Trophoblast cell (in vitro differentiated cells and primary cell): ENCODE measurements at regions not wholly inside any gene's neighbourhood (a gene's known extent, or its start where the extent isn't known, plus 50 kb on each side); places are given as distances from the start of the nearest gene placed in this dataset.
"Not testable (repeated sequence)": the region's sequence is repeated elsewhere in the genome, so short reads cannot be mapped to it uniquely, and the experiment has no call there.

ENCODE experiments used
- DNase-seq, 2 donors: peaks; one replicate each; pipeline ENCODE4 v3.0.0-alpha.2; 2016
- H2AFZ ChIP-seq: 2 replicates; pipeline ENCODE4 v1.6.1; 2013; ENCODE audit warnings: low read length, moderate library complexity, mild to moderate bottlenecking; ENCODE audit not compliant: insufficient read depth, poor library complexity
- H2AK5ac ChIP-seq: 2 replicates; pipeline ENCODE4 v1.6.1; 2013; ENCODE audit warnings: mild to moderate bottlenecking, low read length
- H2BK120ac ChIP-seq: 2 replicates; pipeline ENCODE4 v1.6.1; 2013; ENCODE audit warnings: low read length, mild to moderate bottlenecking, moderate library complexity; ENCODE audit not compliant: insufficient read depth, poor library complexity
- H2BK12ac ChIP-seq: 2 replicates; pipeline ENCODE4 v1.6.1; 2013; ENCODE audit warnings: mild to moderate bottlenecking, low read length, moderate library complexity
- H2BK5ac ChIP-seq: 2 replicates; pipeline ENCODE4 v1.6.1; 2013; ENCODE audit warnings: low read length, low read depth, moderate library complexity, mild to moderate bottlenecking; ENCODE audit not compliant: poor library complexity
- H3K14ac ChIP-seq: 2 replicates; pipeline ENCODE4 v1.6.1; 2013; ENCODE audit warnings: mild to moderate bottlenecking, low read length
- H3K18ac ChIP-seq: 2 replicates; pipeline ENCODE4 v1.6.1; 2013; ENCODE audit warnings: mild to moderate bottlenecking, low read length
- H3K23ac ChIP-seq: 2 replicates; pipeline ENCODE4 v1.6.1; 2013; ENCODE audit warnings: low read length
- H3K27ac ChIP-seq: 2 replicates; pipeline ENCODE4 v1.5.1; 2013; ENCODE audit warnings: low read depth, mild to moderate bottlenecking, inconsistent platforms, low read length, moderate library complexity
- H3K27me3 ChIP-seq: 2 replicates; pipeline ENCODE4 v1.6.1; 2013; ENCODE audit warnings: inconsistent platforms, mild to moderate bottlenecking, low read length, moderate library complexity; ENCODE audit not compliant: insufficient read depth
- H3K36me3 ChIP-seq, 2 experiments: 1 replicate in 1 of 2; 2 replicates in 1 of 2; pipeline ENCODE4 v1.6.1; 2013; ENCODE audit warnings: low read length in 2 of 2, mild to moderate bottlenecking in 2 of 2, moderate library complexity in 1 of 2; ENCODE audit not compliant: insufficient read depth in 2 of 2, control insufficient read depth in 1 of 2
- H3K4ac ChIP-seq: 2 replicates; pipeline ENCODE4 v1.6.1; 2013; ENCODE audit warnings: low read depth, mild to moderate bottlenecking, low read length, moderate library complexity
- H3K4me1 ChIP-seq, 2 experiments: 1 replicate in 1 of 2; 2 replicates in 1 of 2; pipeline ENCODE4 v1.6.1; 2013; ENCODE audit warnings: low read length in 2 of 2, mild to moderate bottlenecking in 2 of 2, moderate library complexity in 1 of 2; ENCODE audit not compliant: insufficient read depth in 2 of 2, control insufficient read depth in 1 of 2
- H3K4me2 ChIP-seq: 2 replicates; pipeline ENCODE4 v1.6.1; 2013; ENCODE audit warnings: inconsistent platforms, mild to moderate bottlenecking, low read length, moderate library complexity
- H3K4me3 ChIP-seq: 2 replicates; pipeline ENCODE4 v1.5.1; 2013; ENCODE audit warnings: mild to moderate bottlenecking, low read depth, low read length, inconsistent platforms
- H3K79me1 ChIP-seq: one replicate; pipeline ENCODE4 v1.6.1; 2013; ENCODE audit warnings: low read length
- H3K79me2 ChIP-seq: 2 replicates; pipeline ENCODE4 v1.6.1; 2013; ENCODE audit warnings: low read length, mild to moderate bottlenecking; ENCODE audit not compliant: control insufficient read depth, insufficient read depth, poor library complexity
- H3K9ac ChIP-seq: 2 replicates; pipeline ENCODE4 v1.6.1; 2013; ENCODE audit warnings: mild to moderate bottlenecking, low read length
- H3K9me3 ChIP-seq: 2 replicates; pipeline ENCODE4 v1.6.1; 2013; ENCODE audit warnings: low read depth, mild to moderate bottlenecking, control low read depth, inconsistent platforms, low read length; ENCODE audit not compliant: insufficient read depth
- H4K12ac ChIP-seq: 2 replicates; pipeline ENCODE4 v1.6.1; 2013; ENCODE audit warnings: low read depth, mild to moderate bottlenecking, low read length, moderate library complexity
- H4K8ac ChIP-seq: 2 replicates; pipeline ENCODE4 v1.6.1; 2013; ENCODE audit warnings: low read depth, mild to moderate bottlenecking, low read length, moderate library complexity
- H4K91ac ChIP-seq: one replicate; pipeline ENCODE4 v1.6.1; 2013; ENCODE audit warnings: low read depth, mild to moderate bottlenecking, low read length, moderate library complexity
- WGBS: extraction: QIAGEN DNeasy Blood & Tissue Kit; methylation state at CpG from one replicate; pipeline ENCODE4 v1.1.7; 2013; ENCODE audit warnings: missing lambda C conversion rate; ENCODE audit not compliant: insufficient read length, insufficient coverage; ENCODE audit errors: extremely low coverage; 5-methylcytosine and 5-hydroxymethylcytosine counted together

DNA sequence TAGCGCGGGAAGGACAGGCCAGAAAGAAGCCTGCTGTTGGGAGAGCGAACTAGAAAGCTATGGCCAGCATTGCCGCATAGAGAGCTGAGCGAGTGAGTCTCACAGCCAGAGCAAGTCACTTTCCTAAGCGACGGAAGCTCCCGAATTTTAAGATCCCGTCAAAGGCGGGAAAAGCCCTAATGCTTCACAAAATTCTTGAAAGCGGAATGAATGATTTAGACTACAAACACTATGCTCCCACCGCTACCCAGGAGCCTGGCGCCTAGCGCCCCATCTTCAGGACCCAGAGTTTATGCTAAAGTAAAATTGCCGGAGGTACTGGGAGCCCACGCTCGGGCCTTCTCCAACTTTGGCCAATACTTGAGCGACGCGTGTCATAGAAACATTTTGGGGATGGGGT, 409.9 kb upstream of the ESRRG start:
- Histone ChIP-seq H3K27ac (no peak overlapping the region), H3K79me2 (no peaks in the 10 kb centered on the region), H3K4ac (no peak overlapping the region), H2BK120ac (no peak overlapping the region), H3K18ac (no peak overlapping the region), H3K27me3 (peaks cover 56% of the 10 kb centered on the region), H3K36me3 (no peaks in the 10 kb centered on the region), H3K14ac (no peak overlapping the region), H4K12ac (no peak overlapping the region), H2AFZ (no peak overlapping the region), H4K8ac (no peak overlapping the region), H3K4me3 (no peak overlapping the region), H3K23ac (no peak overlapping the region), H3K9me3 (peaks cover 13% of the 10 kb centered on the region), H4K91ac (no peak overlapping the region), H3K9ac (no peak overlapping the region), H2BK12ac (no peak overlapping the region), H3K79me1 (no peaks in the 10 kb centered on the region), H3K4me1 (peaks cover 12 to 22% of the 10 kb centered on the region in 2 experiments), H2AK5ac (no peak overlapping the region), H2BK5ac (no peak overlapping the region), H3K4me2 (no peak overlapping the region)
- no CpG with 5 or more reads among the region's 20 CpGs for WGBS
- DNase-seq, result no peak

DNA sequence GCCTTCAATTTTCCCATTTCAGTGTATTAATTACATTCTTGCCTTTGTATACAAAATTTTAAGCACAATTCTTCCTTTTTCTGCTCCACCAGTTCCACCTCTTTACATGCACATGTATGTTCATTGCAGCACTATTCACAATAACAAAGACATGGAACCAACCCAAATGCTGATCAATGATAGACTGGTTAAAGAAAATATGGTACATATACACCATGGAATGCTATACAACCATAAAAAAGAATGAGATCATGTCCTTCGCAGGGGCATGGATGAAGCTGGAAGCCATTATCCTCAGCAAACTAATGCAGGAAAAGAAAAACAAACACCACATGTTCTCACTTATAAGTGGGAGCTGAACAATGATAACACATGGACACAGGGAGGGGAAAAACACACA, 400.1 kb upstream of the ESRRG start:
- not testable (repeated sequence) for H3K9ac ChIP-seq, H4K8ac ChIP-seq, H2BK12ac ChIP-seq, H3K4me1 ChIP-seq, H2BK5ac ChIP-seq, H4K91ac ChIP-seq, DNase-seq, H3K79me1 ChIP-seq, H3K23ac ChIP-seq, H2BK120ac ChIP-seq, H3K4ac ChIP-seq, H3K79me2 ChIP-seq, H3K4me2 ChIP-seq, H3K27me3 ChIP-seq, H3K4me3 ChIP-seq, H3K9me3 ChIP-seq, H4K12ac ChIP-seq, H2AK5ac ChIP-seq, H3K14ac ChIP-seq, H3K36me3 ChIP-seq, H3K27ac ChIP-seq, H2AFZ ChIP-seq, H3K18ac ChIP-seq
- WGBS, result no CpG with 5 or more reads among the region's 1 CpG

DNA sequence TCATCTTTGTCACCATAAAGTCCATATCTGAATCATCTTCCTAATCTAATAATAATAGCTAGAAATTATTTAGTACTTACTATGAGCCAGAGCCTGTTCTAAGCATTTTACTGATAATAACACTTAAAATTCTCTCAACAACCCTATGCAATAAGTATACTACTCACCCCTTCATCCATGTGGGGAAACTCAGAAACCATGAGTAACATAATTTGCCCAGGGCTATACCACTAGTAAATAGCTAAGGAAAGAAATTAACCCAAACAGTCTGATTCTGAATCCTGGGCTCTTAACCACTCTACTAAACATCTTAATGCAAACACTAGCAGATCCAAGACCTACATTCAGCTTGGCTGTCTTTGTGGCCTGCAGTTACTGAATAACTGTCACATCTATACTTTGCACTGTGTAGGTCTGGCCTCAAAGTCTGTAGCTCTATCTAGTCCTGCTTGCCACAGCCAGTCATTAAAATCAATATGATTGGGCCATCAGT, 394.8 kb upstream of the ESRRG start:
- Histone ChIP-seq H2BK5ac (no peak overlapping the region), H3K4me1 (no peaks in the 10 kb centered on the region), H3K9me3 (no peaks in the 10 kb centered on the region), H2AFZ (no peak overlapping the region), H3K4me2 (no peak overlapping the region), H3K4me3 (no peak overlapping the region), H2AK5ac (no peak overlapping the region), H2BK120ac (no peak overlapping the region), H3K4ac (no peak overlapping the region), H3K79me1 (no peaks in the 10 kb centered on the region), H4K91ac (no peak overlapping the region), H2BK12ac (no peak overlapping the region), H3K27ac (no peak overlapping the region), H3K79me2 (no peaks in the 10 kb centered on the region), H4K8ac (no peak overlapping the region), H3K23ac (no peak overlapping the region), H3K9ac (no peak overlapping the region), H3K36me3 (no peaks in the 10 kb centered on the region), H3K14ac (no peak overlapping the region), H3K27me3 (no peaks in the 10 kb centered on the region), H3K18ac (no peak overlapping the region), H4K12ac (no peak overlapping the region)
- DNase-seq, result no peak

DNA sequence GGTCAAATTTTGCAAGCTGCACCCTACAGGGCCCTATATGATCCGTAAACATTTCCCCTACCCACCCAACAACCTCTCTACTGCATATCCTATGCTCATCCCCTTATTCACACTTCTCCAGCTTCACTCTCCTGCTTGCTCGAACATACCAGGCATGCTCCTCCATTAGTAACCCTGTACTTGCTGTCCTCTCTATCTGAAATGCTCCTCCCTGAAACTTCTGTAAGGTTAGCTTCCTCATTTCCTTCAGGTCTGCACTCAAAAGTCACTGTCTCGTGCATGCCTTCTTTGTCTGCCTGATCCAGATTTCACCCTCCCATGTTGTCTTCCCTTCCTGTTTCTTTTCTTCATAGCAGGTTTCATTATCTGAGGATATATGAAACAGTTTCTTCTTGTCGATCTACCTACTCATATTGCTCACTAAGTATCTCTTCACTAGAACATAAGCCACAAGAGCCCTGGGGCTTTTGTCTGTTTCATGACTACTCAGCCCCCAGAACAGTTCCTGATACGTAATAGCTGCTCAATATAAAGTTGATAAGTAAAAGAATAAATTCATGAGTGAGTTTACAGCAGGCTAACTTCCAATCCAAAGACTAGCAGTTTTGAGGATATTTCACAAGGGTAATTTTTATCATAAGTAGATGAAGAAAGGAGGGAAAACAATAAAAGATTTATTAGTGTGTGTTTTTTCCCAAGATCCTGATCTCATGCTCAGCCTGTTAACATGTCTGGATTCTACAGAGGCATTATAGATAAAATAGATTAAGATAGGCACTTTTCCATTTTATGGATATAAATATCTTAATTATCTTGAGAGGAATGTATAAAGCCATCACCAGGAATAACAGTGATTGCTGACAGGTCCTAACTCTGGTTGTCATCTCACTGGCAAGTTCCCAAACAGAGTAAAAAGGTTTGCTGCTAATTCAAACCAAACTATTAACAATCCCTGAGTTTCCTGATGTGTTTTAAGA, 392.5 kb upstream of the ESRRG start:
- Histone ChIP-seq H2BK120ac (no peak overlapping the region), H2BK5ac (no peak overlapping the region), H3K18ac (no peak overlapping the region), H3K9me3 (no peaks in the 10 kb centered on the region), H3K14ac (no peak overlapping the region), H3K27ac (no peak overlapping the region), H3K79me2 (no peaks in the 10 kb centered on the region), H2BK12ac (no peak overlapping the region), H2AK5ac (no peak overlapping the region), H4K91ac (no peak overlapping the region), H4K12ac (no peak overlapping the region), H3K4me2 (no peak overlapping the region), H3K79me1 (no peaks in the 10 kb centered on the region), H2AFZ (no peak overlapping the region), H3K36me3 (no peaks in the 10 kb centered on the region), H3K9ac (no peak overlapping the region), H3K4me1 (no peaks in the 10 kb centered on the region), H4K8ac (no peak overlapping the region), H3K4me3 (no peak overlapping the region), H3K27me3 (no peaks in the 10 kb centered on the region), H3K23ac (no peak overlapping the region), H3K4ac (no peak overlapping the region)
- WGBS, result no CpG with 5 or more reads among the region's 5 CpGs
- no peak for DNase-seq
